ENCODE measurements at regions not wholly inside any gene's neighbourhood (a gene's known extent, or its start where the extent isn't known, plus 50 kb on each side); places are given as distances from the start of the nearest gene placed in this dataset.
"Not testable (repeated sequence)": the region's sequence is repeated elsewhere in the genome, so short reads cannot be mapped to it uniquely, and the experiment has no call there.

- TF ChIP-seq RAD21 (IDR thresholded peaks at IDR 0.05; ENCODE audit: low read length); POLR2A (IDR thresholded peaks at IDR 0.05; ENCODE audit: low read depth, low read length); CTCF (conservative IDR thresholded peaks at IDR 0.05; ENCODE audit: low read depth, low read length); CEBPB (IDR thresholded peaks at IDR 0.05; ENCODE audit: low read depth, low read length); MXI1 (IDR thresholded peaks at IDR 0.05; ENCODE audit: borderline replicate concordance, low read depth, low read length): not testable (repeated sequence)
These were observed 125.0 kb upstream of the PRSS12 start for GRCh38 chr4:118477826-118478225.

All from IMR-90 (cell line).